ENCODE measurements at regions not wholly inside any gene's neighbourhood (a gene's known extent, or its start where the extent isn't known, plus 50 kb on each side); places are given as distances from the start of the nearest gene placed in this dataset.
"Not testable (repeated sequence)": the region's sequence is repeated elsewhere in the genome, so short reads cannot be mapped to it uniquely, and the experiment has no call there.

DNA sequence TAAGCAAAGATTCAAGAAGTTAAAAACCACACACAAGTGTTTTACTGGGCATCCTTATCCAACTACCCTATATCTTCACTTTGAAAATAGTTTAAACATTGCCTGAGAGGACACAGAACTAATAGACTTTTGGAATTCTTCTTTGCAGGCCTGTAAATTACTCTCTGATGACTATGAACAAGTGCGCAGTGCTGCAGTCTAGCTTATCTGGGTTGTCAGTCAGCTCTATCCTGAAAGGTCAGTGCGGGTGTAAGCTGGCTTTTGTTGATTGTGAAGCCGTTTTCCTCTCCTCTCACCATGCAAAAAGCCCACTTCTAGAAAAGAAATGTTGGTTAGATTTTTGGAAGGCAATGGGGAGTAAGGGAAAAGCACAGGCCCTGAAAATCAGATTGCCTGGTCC is 143.6 kb upstream of the ERV3-1 start:
- TF ChIP-seq, protein P1, sequence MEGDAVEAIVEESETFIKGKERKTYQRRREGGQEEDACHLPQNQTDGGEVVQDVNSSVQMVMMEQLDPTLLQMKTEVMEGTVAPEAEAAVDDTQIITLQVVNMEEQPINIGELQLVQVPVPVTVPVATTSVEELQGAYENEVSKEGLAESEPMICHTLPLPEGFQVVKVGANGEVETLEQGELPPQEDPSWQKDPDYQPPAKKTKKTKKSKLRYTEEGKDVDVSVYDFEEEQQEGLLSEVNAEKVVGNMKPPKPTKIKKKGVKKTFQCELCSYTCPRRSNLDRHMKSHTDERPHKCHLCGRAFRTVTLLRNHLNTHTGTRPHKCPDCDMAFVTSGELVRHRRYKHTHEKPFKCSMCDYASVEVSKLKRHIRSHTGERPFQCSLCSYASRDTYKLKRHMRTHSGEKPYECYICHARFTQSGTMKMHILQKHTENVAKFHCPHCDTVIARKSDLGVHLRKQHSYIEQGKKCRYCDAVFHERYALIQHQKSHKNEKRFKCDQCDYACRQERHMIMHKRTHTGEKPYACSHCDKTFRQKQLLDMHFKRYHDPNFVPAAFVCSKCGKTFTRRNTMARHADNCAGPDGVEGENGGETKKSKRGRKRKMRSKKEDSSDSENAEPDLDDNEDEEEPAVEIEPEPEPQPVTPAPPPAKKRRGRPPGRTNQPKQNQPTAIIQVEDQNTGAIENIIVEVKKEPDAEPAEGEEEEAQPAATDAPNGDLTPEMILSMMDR (IDR thresholded peaks at IDR 0.05) = not testable (repeated sequence)
- not testable (repeated sequence) for TF ChIP-seq POLR2A (IDR thresholded peaks at IDR 0.05)

All from lower leg skin (tissue), 3 donors.